ENCODE measurements at regions not wholly inside any gene's neighbourhood (a gene's known extent, or its start where the extent isn't known, plus 50 kb on each side); places are given as distances from the start of the nearest gene placed in this dataset.
A peak's percentile ranks its signal among the peaks of the same experiment; 100 is the strongest.

DNA sequence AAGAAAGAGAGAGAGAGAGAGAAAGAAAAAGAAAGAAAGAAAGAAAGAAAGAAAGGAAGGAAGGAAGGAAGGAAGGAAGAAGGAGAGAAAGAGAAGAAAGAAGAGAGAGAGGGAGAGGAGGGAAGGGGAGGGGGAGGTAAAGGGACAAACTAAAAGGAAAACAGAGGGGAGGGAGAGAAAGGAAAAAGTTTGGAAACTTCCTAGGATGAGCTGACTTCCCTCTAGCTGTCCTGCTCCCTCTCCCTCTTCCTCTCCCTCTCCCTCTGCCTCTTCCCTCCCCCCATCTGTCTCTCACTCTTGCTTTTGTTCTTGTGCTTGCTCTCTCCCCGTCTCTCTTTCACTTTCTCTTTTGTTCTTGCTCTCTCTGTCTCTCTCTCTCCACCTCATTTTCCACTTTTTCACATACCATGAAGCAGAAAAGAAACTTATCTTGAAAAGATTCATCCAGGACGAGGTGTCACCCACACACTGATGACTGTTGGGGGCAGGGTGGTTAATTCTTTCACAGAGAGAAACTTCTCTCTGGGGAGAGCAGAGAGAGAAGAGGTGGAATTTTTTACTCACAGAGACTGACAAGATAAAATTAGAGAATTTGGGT is 56.4 kb upstream of the DUSP22 start:
- peak overlapping the region; percentile 16 for H3K4me3 ChIP-seq (ENCODE audit: low read depth, low read length)
- TF ChIP-seq, protein P1, sequence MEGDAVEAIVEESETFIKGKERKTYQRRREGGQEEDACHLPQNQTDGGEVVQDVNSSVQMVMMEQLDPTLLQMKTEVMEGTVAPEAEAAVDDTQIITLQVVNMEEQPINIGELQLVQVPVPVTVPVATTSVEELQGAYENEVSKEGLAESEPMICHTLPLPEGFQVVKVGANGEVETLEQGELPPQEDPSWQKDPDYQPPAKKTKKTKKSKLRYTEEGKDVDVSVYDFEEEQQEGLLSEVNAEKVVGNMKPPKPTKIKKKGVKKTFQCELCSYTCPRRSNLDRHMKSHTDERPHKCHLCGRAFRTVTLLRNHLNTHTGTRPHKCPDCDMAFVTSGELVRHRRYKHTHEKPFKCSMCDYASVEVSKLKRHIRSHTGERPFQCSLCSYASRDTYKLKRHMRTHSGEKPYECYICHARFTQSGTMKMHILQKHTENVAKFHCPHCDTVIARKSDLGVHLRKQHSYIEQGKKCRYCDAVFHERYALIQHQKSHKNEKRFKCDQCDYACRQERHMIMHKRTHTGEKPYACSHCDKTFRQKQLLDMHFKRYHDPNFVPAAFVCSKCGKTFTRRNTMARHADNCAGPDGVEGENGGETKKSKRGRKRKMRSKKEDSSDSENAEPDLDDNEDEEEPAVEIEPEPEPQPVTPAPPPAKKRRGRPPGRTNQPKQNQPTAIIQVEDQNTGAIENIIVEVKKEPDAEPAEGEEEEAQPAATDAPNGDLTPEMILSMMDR (IDR thresholded peaks at IDR 0.05; ENCODE audit: insufficient read depth, low read depth, low read length, missing control alignments) = no peak
- DNase-seq (ENCODE audit: low read depth) = peak; percentile 87

DNA sequence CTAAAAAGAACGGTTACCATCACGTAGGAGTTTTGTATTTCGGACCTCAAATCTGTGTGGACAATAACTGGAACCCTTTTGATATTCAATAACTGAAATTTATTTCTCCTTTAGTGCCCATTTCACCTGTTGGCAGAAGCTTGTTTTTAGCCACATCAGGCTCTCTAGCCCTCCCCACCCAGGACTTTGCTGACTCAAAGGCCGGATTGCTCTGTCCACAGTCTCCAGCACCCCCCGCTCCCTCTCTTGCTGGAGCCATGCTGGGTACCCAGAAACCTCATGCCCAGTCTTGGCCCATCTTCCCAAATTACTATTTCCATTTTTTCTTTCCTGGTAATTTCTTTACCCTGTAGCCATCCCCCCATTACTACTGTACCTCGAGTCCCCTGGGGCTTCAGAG is 55.8 kb upstream of the DUSP22 start:
- DNase-seq (ENCODE audit: low read depth) = no peak
- TF ChIP-seq, protein P1 (IDR thresholded peaks at IDR 0.05; ENCODE audit: insufficient read depth, low read depth, low read length, missing control alignments) = no peak
- peak overlapping the region; percentile 12; the same call in 1 of the 2 replicates for H3K4me3 ChIP-seq (ENCODE audit: low read depth, low read length)

DNA sequence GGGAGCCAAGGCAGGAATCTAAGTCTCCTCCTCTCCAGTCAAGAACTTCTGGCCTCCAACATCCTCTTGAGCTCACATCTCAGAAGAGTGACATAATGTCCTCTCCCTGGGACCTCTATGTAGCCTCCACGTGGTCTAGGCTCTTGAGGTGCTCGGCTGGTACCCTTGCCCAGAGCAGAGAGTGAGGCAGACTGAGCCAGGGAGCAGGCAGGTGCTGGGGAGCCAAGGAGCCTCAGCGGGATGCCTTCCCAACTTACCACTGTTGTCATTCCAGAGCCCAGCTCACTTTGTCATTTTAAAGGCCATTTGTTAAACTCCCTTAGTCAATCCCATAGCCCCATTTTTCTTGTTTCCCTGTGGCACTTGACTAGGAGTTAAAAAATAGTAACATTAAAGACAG is 52.1 kb upstream of the DUSP22 start:
- no peak for DNase-seq (ENCODE audit: low read depth)
- H3K4me3 ChIP-seq (ENCODE audit: low read depth, low read length) = no peak overlapping the region
- TF ChIP-seq, protein P1 (IDR thresholded peaks at IDR 0.05; ENCODE audit: insufficient read depth, low read depth, low read length, missing control alignments) = no peak

DNA sequence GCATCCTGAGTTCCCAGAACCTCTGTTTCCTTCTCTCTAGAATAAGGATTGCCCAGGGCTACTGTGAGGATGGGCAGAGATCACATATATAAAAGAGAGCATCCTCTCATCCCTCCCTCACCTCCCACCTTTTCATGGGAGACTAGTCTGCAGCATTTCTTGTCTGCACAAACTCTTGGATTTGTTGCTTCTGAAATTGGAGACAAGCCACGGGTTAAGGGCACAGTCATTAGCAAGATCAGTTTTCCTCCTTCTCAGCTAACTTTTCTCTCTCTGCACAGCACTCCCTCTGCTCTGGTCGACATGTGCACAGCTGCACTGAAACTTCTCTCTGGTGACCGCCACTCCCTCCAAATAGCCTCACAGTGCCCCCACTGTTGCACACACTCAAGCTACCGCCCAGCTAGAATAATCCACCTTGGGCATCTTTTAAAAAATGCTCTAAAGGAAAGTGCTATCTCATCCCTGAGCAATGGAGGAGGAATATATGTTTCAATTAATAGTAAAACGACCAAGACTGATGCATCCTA is 50.9 kb upstream of the DUSP22 start:
- TF ChIP-seq, protein P1 (IDR thresholded peaks at IDR 0.05; ENCODE audit: insufficient read depth, low read depth, low read length, missing control alignments) = no peak
- H3K4me3 ChIP-seq (ENCODE audit: low read depth, low read length) = no peak overlapping the region
- no peak for DNase-seq (ENCODE audit: low read depth)

All from GM12865 (cell line).